GM18909 (cell line): ENCODE measurements at regions not wholly inside any gene's neighbourhood (a gene's known extent, or its start where the extent isn't known, plus 50 kb on each side); places are given as distances from the start of the nearest gene placed in this dataset.
"Not testable (repeated sequence)": the region's sequence is repeated elsewhere in the genome, so short reads cannot be mapped to it uniquely, and the experiment has no call there.

ENCODE experiments used
- ATAC-seq: cut with Tn5 transposase; IDR thresholded peaks from one replicate; pipeline ENCODE4 v1.9.1; 2021; ENCODE audit warnings: mild to moderate bottlenecking; ENCODE audit not compliant: unreplicated experiment, poor library complexity

- ATAC-seq, result no peak
These were observed 267.8 kb upstream of the TRIB2 start for GRCh38 chr2:12448846-12449505.

GRCh38 chr2:12451726-12452125 lies 265.0 kb upstream of the TRIB2 start:
- no peak for ATAC-seq

- no peak for ATAC-seq
These were observed 264.6 kb upstream of the TRIB2 start for GRCh38 chr2:12452185-12452584.

- no peak for ATAC-seq
These were observed 263.0 kb upstream of the TRIB2 start for GRCh38 chr2:12453731-12454130.

GRCh38 chr2:12455661-12456060 lies 261.1 kb upstream of the TRIB2 start:
- no peak for ATAC-seq

- ATAC-seq, result peak; percentile 98
These were observed 260.2 kb upstream of the TRIB2 start for GRCh38 chr2:12456293-12457106.

- ATAC-seq, result no peak
These were observed 258.9 kb upstream of the TRIB2 start for GRCh38 chr2:12457831-12458230.

- ATAC-seq, result no peak
These were observed 253.5 kb upstream of the TRIB2 start for GRCh38 chr2:12463189-12463588.

GRCh38 chr2:12465631-12466135 lies 251.1 kb upstream of the TRIB2 start:
- no peak for ATAC-seq

- no peak for ATAC-seq
These were observed 249.4 kb upstream of the TRIB2 start for GRCh38 chr2:12467303-12467702.

- no peak for ATAC-seq
These were observed 247.6 kb upstream of the TRIB2 start for GRCh38 chr2:12469141-12469561.

- not testable (repeated sequence) for ATAC-seq
These were observed 244.5 kb upstream of the TRIB2 start for GRCh38 chr2:12472265-12472664.

GRCh38 chr2:12478151-12479064 lies 238.3 kb upstream of the TRIB2 start:
- ATAC-seq, result no peak

GRCh38 chr2:12479065-12479601 lies 237.6 kb upstream of the TRIB2 start:
- ATAC-seq, result no peak

- no peak for ATAC-seq
These were observed 232.1 kb upstream of the TRIB2 start for GRCh38 chr2:12484536-12485115.

GRCh38 chr2:12486205-12487118 lies 230.3 kb upstream of the TRIB2 start:
- ATAC-seq, result peak; percentile 54

- ATAC-seq, result no peak
These were observed 229.3 kb upstream of the TRIB2 start for GRCh38 chr2:12487253-12488004.
